ENCODE measurements at regions not wholly inside any gene's neighbourhood (a gene's known extent, or its start where the extent isn't known, plus 50 kb on each side); places are given as distances from the start of the nearest gene placed in this dataset.
"Not testable (repeated sequence)": the region's sequence is repeated elsewhere in the genome, so short reads cannot be mapped to it uniquely, and the experiment has no call there.

- no peaks in the 10 kb centered on the region for H3K4me1 ChIP-seq (ENCODE audit: control insufficient read depth, insufficient read depth, low read length)
- no peaks in the 10 kb centered on the region for H3K27me3 ChIP-seq (ENCODE audit: control insufficient read depth, insufficient read depth, low read length)
- no peaks in the 10 kb centered on the region for H3K9me3 ChIP-seq (ENCODE audit: control insufficient read depth, insufficient read depth, low read length)
- H3K36me3 ChIP-seq (ENCODE audit: control insufficient read depth, insufficient read depth, low read length), result no peaks in the 10 kb centered on the region
- H3K9ac ChIP-seq (ENCODE audit: low read depth, low read length), result no peak overlapping the region
- no peak overlapping the region for H3K4me3 ChIP-seq (ENCODE audit: low read depth, low read length)
Observed at GRCh38 chr9:80789831-80790230, 899.5 kb downstream of the TLE1 start.

GRCh38 chr9:80787636-80788035 is 901.7 kb downstream of the TLE1 start:
- Histone ChIP-seq H3K4me3 (ENCODE audit: low read depth, low read length) (no peak overlapping the region), H3K27me3 (ENCODE audit: control insufficient read depth, insufficient read depth, low read length) (no peaks in the 10 kb centered on the region), H3K9me3 (ENCODE audit: control insufficient read depth, insufficient read depth, low read length) (no peaks in the 10 kb centered on the region), H3K36me3 (ENCODE audit: control insufficient read depth, insufficient read depth, low read length) (no peaks in the 10 kb centered on the region), H3K4me1 (ENCODE audit: control insufficient read depth, insufficient read depth, low read length) (no peaks in the 10 kb centered on the region), H3K9ac (ENCODE audit: low read depth, low read length) (no peak overlapping the region)

GRCh38 chr9:80784647-80785046 is 904.7 kb downstream of the TLE1 start:
- Histone ChIP-seq H3K4me1 (ENCODE audit: control insufficient read depth, insufficient read depth, low read length) (no peaks in the 10 kb centered on the region), H3K4me3 (ENCODE audit: low read depth, low read length) (no peak overlapping the region), H3K9me3 (ENCODE audit: control insufficient read depth, insufficient read depth, low read length) (no peaks in the 10 kb centered on the region), H3K36me3 (ENCODE audit: control insufficient read depth, insufficient read depth, low read length) (no peaks in the 10 kb centered on the region), H3K27me3 (ENCODE audit: control insufficient read depth, insufficient read depth, low read length) (no peaks in the 10 kb centered on the region), H3K9ac (ENCODE audit: low read depth, low read length) (no peak overlapping the region)

- Histone ChIP-seq H3K4me3 (ENCODE audit: low read depth, low read length) (no peak overlapping the region), H3K36me3 (ENCODE audit: control insufficient read depth, insufficient read depth, low read length) (no peaks in the 10 kb centered on the region), H3K9ac (ENCODE audit: low read depth, low read length) (no peak overlapping the region)
Observed at GRCh38 chr9:80775971-80776370, 913.4 kb downstream of the TLE1 start.

GRCh38 chr9:80775530-80775929 is 913.8 kb downstream of the TLE1 start:
- no peaks in the 10 kb centered on the region for H3K9me3 ChIP-seq (ENCODE audit: control insufficient read depth, insufficient read depth, low read length)
- no peak overlapping the region for H3K4me3 ChIP-seq (ENCODE audit: low read depth, low read length)
- no peaks in the 10 kb centered on the region for H3K36me3 ChIP-seq (ENCODE audit: control insufficient read depth, insufficient read depth, low read length)
- no peaks in the 10 kb centered on the region for H3K4me1 ChIP-seq (ENCODE audit: control insufficient read depth, insufficient read depth, low read length)
- no peaks in the 10 kb centered on the region for H3K27me3 ChIP-seq (ENCODE audit: control insufficient read depth, insufficient read depth, low read length)
- H3K9ac ChIP-seq (ENCODE audit: low read depth, low read length), result no peak overlapping the region

More at GRCh38 chr9:80775971-80776370, 913.4 kb downstream of the TLE1 start:
- no peaks in the 10 kb centered on the region for H3K9me3 ChIP-seq (ENCODE audit: control insufficient read depth, insufficient read depth, low read length)
- H3K4me1 ChIP-seq (ENCODE audit: control insufficient read depth, insufficient read depth, low read length), result no peaks in the 10 kb centered on the region
- no peaks in the 10 kb centered on the region for H3K27me3 ChIP-seq (ENCODE audit: control insufficient read depth, insufficient read depth, low read length)

GRCh38 chr9:80771555-80772347 is 917.6 kb downstream of the TLE1 start:
- Histone ChIP-seq H3K9me3 (ENCODE audit: control insufficient read depth, insufficient read depth, low read length) (no peaks in the 10 kb centered on the region), H3K9ac (ENCODE audit: low read depth, low read length) (no peak overlapping the region), H3K36me3 (ENCODE audit: control insufficient read depth, insufficient read depth, low read length) (no peaks in the 10 kb centered on the region), H3K4me1 (ENCODE audit: control insufficient read depth, insufficient read depth, low read length) (no peaks in the 10 kb centered on the region), H3K4me3 (ENCODE audit: low read depth, low read length) (no peak overlapping the region), H3K27me3 (ENCODE audit: control insufficient read depth, insufficient read depth, low read length) (no peaks in the 10 kb centered on the region)

GRCh38 chr9:80763536-80763935 is 925.8 kb downstream of the TLE1 start:
- no peaks in the 10 kb centered on the region for H3K27me3 ChIP-seq (ENCODE audit: control insufficient read depth, insufficient read depth, low read length)
- H3K4me1 ChIP-seq (ENCODE audit: control insufficient read depth, insufficient read depth, low read length), result no peaks in the 10 kb centered on the region
- no peaks in the 10 kb centered on the region for H3K9me3 ChIP-seq (ENCODE audit: control insufficient read depth, insufficient read depth, low read length)
- H3K4me3 ChIP-seq (ENCODE audit: low read depth, low read length), result no peak overlapping the region
- no peak overlapping the region for H3K9ac ChIP-seq (ENCODE audit: low read depth, low read length)
- no peaks in the 10 kb centered on the region for H3K36me3 ChIP-seq (ENCODE audit: control insufficient read depth, insufficient read depth, low read length)

- H3K36me3 ChIP-seq (ENCODE audit: control insufficient read depth, insufficient read depth, low read length), result no peaks in the 10 kb centered on the region
- H3K27me3 ChIP-seq (ENCODE audit: control insufficient read depth, insufficient read depth, low read length), result no peaks in the 10 kb centered on the region
- H3K4me3 ChIP-seq (ENCODE audit: low read depth, low read length), result no peak overlapping the region
- H3K9me3 ChIP-seq (ENCODE audit: control insufficient read depth, insufficient read depth, low read length), result no peaks in the 10 kb centered on the region
- no peak overlapping the region for H3K9ac ChIP-seq (ENCODE audit: low read depth, low read length)
- H3K4me1 ChIP-seq (ENCODE audit: control insufficient read depth, insufficient read depth, low read length), result no peaks in the 10 kb centered on the region
Observed at GRCh38 chr9:80755586-80755985, 933.8 kb downstream of the TLE1 start.

- not testable (repeated sequence) for H3K27me3 ChIP-seq (ENCODE audit: control insufficient read depth, insufficient read depth, low read length)
Observed at GRCh38 chr9:80747056-80747455, 942.3 kb downstream of the TLE1 start.

GRCh38 chr9:80732506-80732905 is 956.8 kb downstream of the TLE1 start:
- no peaks in the 10 kb centered on the region for H3K4me1 ChIP-seq (ENCODE audit: control insufficient read depth, insufficient read depth, low read length)
- no peak overlapping the region for H3K9ac ChIP-seq (ENCODE audit: low read depth, low read length)
- no peaks in the 10 kb centered on the region for H3K36me3 ChIP-seq (ENCODE audit: control insufficient read depth, insufficient read depth, low read length)
- H3K27me3 ChIP-seq (ENCODE audit: control insufficient read depth, insufficient read depth, low read length), result no peaks in the 10 kb centered on the region
- no peaks in the 10 kb centered on the region for H3K9me3 ChIP-seq (ENCODE audit: control insufficient read depth, insufficient read depth, low read length)
- no peak overlapping the region for H3K4me3 ChIP-seq (ENCODE audit: low read depth, low read length)

More at GRCh38 chr9:80747056-80747455, 942.3 kb downstream of the TLE1 start:
- not testable (repeated sequence) for H3K36me3 ChIP-seq (ENCODE audit: control insufficient read depth, insufficient read depth, low read length); H3K4me3 ChIP-seq (ENCODE audit: low read depth, low read length); H3K9ac ChIP-seq (ENCODE audit: low read depth, low read length); H3K4me1 ChIP-seq (ENCODE audit: control insufficient read depth, insufficient read depth, low read length); H3K9me3 ChIP-seq (ENCODE audit: control insufficient read depth, insufficient read depth, low read length)

GRCh38 chr9:80720579-80720978 is 968.8 kb downstream of the TLE1 start:
- Histone ChIP-seq H3K9ac (ENCODE audit: low read depth, low read length) (no peak overlapping the region), H3K27me3 (ENCODE audit: control insufficient read depth, insufficient read depth, low read length) (no peaks in the 10 kb centered on the region), H3K36me3 (ENCODE audit: control insufficient read depth, insufficient read depth, low read length) (no peaks in the 10 kb centered on the region), H3K4me1 (ENCODE audit: control insufficient read depth, insufficient read depth, low read length) (no peaks in the 10 kb centered on the region), H3K4me3 (ENCODE audit: low read depth, low read length) (no peak overlapping the region), H3K9me3 (ENCODE audit: control insufficient read depth, insufficient read depth, low read length) (no peaks in the 10 kb centered on the region)

GRCh38 chr9:80707120-80707519 is 982.2 kb downstream of the TLE1 start:
- no peaks in the 10 kb centered on the region for H3K36me3 ChIP-seq (ENCODE audit: control insufficient read depth, insufficient read depth, low read length)
- H3K27me3 ChIP-seq (ENCODE audit: control insufficient read depth, insufficient read depth, low read length), result no peaks in the 10 kb centered on the region
- H3K9me3 ChIP-seq (ENCODE audit: control insufficient read depth, insufficient read depth, low read length), result no peaks in the 10 kb centered on the region
- no peaks in the 10 kb centered on the region for H3K4me1 ChIP-seq (ENCODE audit: control insufficient read depth, insufficient read depth, low read length)
- no peak overlapping the region for H3K9ac ChIP-seq (ENCODE audit: low read depth, low read length)
- no peak overlapping the region for H3K4me3 ChIP-seq (ENCODE audit: low read depth, low read length)

Data from iPS-15b (cell line).